ENCODE measurements at regions not wholly inside any gene's neighbourhood (a gene's known extent, or its start where the extent isn't known, plus 50 kb on each side); places are given as distances from the start of the nearest gene placed in this dataset.

DNA sequence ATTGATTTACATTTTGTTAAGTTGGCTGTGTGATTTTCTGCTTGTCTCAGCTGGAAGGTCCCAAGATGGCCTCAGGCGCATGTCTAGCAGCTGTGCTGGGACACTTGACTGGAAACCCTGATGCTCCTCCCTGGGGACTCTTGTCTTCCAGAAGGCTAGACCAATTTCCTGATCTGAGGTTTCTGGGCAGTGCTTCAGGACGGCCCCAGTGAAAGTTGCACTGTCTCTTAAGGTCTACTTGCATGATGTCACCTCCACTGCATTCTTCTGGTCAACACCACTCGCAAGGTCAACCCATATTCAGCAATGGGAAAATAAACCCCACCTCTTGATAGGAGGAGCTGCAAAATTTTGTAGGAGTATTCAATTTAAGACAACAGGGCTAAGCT lies 116.0 kb downstream of the SALL1 start:
- H2AFZ ChIP-seq (ENCODE audit: low read depth): no peak overlapping the region
- no peaks in the 10 kb centered on the region for H3K4me1 ChIP-seq (ENCODE audit: control insufficient read depth in 1 of 2, insufficient read depth in 2 of 2, low read depth in 1 of 2, low read length in 1 of 2)
- no peaks in the 10 kb centered on the region for H3K27me3 ChIP-seq (ENCODE audit: insufficient read depth)
- no peaks in the 10 kb centered on the region for H4K20me1 ChIP-seq (ENCODE audit: insufficient read depth)
- H3K9me2 ChIP-seq: no peaks in the 10 kb centered on the region
- WGBS (ENCODE audit: low lambda C conversion rate): 36% methylated on average over 2 of the region's 3 CpGs
- no peak overlapping the region for H3K4me2 ChIP-seq
- H3K9me3 ChIP-seq: no peaks in the 10 kb centered on the region
- no peaks in the 10 kb centered on the region for H3K36me3 ChIP-seq (replicated peaks in 1 of 2; ENCODE audit: control insufficient read depth in 1 of 2, insufficient read depth in 2 of 2, low read length in 1 of 2)
- ChIA-PET POLR2A (no interaction called here), CTCF (interaction anchor here (0.8 to 1.1 kb wide), 2 partner anchors 15 to 23 kb away, joined by 3 to 4 read pairs; no protein-coding TSS in a partner anchor)
- no peak for TF ChIP-seq NFIC (IDR thresholded peaks at IDR 0.05; ENCODE audit: borderline replicate concordance)
- no peak for TF ChIP-seq YY1 (IDR thresholded peaks at IDR 0.05; ENCODE audit: low read depth)
- TF ChIP-seq, protein P1, sequence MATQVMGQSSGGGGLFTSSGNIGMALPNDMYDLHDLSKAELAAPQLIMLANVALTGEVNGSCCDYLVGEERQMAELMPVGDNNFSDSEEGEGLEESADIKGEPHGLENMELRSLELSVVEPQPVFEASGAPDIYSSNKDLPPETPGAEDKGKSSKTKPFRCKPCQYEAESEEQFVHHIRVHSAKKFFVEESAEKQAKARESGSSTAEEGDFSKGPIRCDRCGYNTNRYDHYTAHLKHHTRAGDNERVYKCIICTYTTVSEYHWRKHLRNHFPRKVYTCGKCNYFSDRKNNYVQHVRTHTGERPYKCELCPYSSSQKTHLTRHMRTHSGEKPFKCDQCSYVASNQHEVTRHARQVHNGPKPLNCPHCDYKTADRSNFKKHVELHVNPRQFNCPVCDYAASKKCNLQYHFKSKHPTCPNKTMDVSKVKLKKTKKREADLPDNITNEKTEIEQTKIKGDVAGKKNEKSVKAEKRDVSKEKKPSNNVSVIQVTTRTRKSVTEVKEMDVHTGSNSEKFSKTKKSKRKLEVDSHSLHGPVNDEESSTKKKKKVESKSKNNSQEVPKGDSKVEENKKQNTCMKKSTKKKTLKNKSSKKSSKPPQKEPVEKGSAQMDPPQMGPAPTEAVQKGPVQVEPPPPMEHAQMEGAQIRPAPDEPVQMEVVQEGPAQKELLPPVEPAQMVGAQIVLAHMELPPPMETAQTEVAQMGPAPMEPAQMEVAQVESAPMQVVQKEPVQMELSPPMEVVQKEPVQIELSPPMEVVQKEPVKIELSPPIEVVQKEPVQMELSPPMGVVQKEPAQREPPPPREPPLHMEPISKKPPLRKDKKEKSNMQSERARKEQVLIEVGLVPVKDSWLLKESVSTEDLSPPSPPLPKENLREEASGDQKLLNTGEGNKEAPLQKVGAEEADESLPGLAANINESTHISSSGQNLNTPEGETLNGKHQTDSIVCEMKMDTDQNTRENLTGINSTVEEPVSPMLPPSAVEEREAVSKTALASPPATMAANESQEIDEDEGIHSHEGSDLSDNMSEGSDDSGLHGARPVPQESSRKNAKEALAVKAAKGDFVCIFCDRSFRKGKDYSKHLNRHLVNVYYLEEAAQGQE (IDR thresholded peaks at IDR 0.05; ENCODE audit: low read depth, low read length): no peak
- no peak for TF ChIP-seq TAF1 (IDR thresholded peaks at IDR 0.05; ENCODE audit: borderline replicate concordance, low read depth, low read length)
- TF ChIP-seq TEAD4 (IDR thresholded peaks at IDR 0.05; ENCODE audit: borderline replicate concordance, insufficient read depth): no peak
- no peak for TF ChIP-seq RFX5 (IDR thresholded peaks at IDR 0.05; ENCODE audit: low read length)
- no peak for TF ChIP-seq ELF1 (IDR thresholded peaks at IDR 0.05)
- no peak for TF ChIP-seq IRF3 (IDR thresholded peaks at IDR 0.05; ENCODE audit: low read depth, low read length)
- no peak for TF ChIP-seq USF2 (IDR thresholded peaks at IDR 0.05; ENCODE audit: borderline replicate concordance, low read depth, low read length)
- TF ChIP-seq, protein P2, sequence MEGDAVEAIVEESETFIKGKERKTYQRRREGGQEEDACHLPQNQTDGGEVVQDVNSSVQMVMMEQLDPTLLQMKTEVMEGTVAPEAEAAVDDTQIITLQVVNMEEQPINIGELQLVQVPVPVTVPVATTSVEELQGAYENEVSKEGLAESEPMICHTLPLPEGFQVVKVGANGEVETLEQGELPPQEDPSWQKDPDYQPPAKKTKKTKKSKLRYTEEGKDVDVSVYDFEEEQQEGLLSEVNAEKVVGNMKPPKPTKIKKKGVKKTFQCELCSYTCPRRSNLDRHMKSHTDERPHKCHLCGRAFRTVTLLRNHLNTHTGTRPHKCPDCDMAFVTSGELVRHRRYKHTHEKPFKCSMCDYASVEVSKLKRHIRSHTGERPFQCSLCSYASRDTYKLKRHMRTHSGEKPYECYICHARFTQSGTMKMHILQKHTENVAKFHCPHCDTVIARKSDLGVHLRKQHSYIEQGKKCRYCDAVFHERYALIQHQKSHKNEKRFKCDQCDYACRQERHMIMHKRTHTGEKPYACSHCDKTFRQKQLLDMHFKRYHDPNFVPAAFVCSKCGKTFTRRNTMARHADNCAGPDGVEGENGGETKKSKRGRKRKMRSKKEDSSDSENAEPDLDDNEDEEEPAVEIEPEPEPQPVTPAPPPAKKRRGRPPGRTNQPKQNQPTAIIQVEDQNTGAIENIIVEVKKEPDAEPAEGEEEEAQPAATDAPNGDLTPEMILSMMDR (IDR thresholded peaks at IDR 0.05): no peak
- no peaks in the 10 kb centered on the region for H3F3A ChIP-seq (replicated peaks; ENCODE audit: insufficient read depth)
- H3K9ac ChIP-seq: no peak overlapping the region
- no peak overlapping the region for H3K4me3 ChIP-seq (ENCODE audit: low read depth in 2 of 2, low read length in 1 of 2)
- no peaks in the 10 kb centered on the region for H3K79me2 ChIP-seq (ENCODE audit: insufficient read depth)
- no peak for DNase-seq
- no peak overlapping the region for H3K27ac ChIP-seq (ENCODE audit: low read depth in 2 of 2, low read length in 1 of 2)

Measured in SK-N-SH (cell line).